ENCODE measurements at regions not wholly inside any gene's neighbourhood (a gene's known extent, or its start where the extent isn't known, plus 50 kb on each side); places are given as distances from the start of the nearest gene placed in this dataset.

- no peak for DNase-seq
Observed at GRCh38 chr2:192292478-192292877, 97.7 kb upstream of the TMEFF2 start.

- DNase-seq: no peak
Observed at GRCh38 chr2:192288295-192288694, 93.6 kb upstream of the TMEFF2 start.

GRCh38 chr2:192286093-192286701, 91.5 kb upstream of the TMEFF2 start:
- no peak for DNase-seq

GRCh38 chr2:192283450-192283849, 88.7 kb upstream of the TMEFF2 start:
- DNase-seq: no peak

GRCh38 chr2:192278701-192279100, 84.0 kb upstream of the TMEFF2 start:
- DNase-seq: no peak

GRCh38 chr2:192277494-192278109, 82.9 kb upstream of the TMEFF2 start:
- no peak for DNase-seq

- DNase-seq: no peak
Observed at GRCh38 chr2:192275632-192276031, 80.9 kb upstream of the TMEFF2 start.

GRCh38 chr2:192267484-192267883, 72.8 kb upstream of the TMEFF2 start:
- no peak for DNase-seq

GRCh38 chr2:192265751-192266150, 71.0 kb upstream of the TMEFF2 start:
- DNase-seq: no peak

- DNase-seq: no peak
Observed at GRCh38 chr2:192254444-192254843, 59.7 kb upstream of the TMEFF2 start.

- no peak for DNase-seq
Observed at GRCh38 chr2:192253692-192254091, 59.0 kb upstream of the TMEFF2 start.

GRCh38 chr2:192250961-192251360, 56.2 kb upstream of the TMEFF2 start:
- DNase-seq: no peak

- DNase-seq: no peak
Observed at GRCh38 chr2:192247456-192247855, 52.7 kb upstream of the TMEFF2 start.

GRCh38 chr2:192246297-192246696, 51.6 kb upstream of the TMEFF2 start:
- no peak for DNase-seq

- DNase-seq: no peak
Observed at GRCh38 chr2:192245329-192245728, 50.6 kb upstream of the TMEFF2 start.
